ENCODE measurements at regions not wholly inside any gene's neighbourhood (a gene's known extent, or its start where the extent isn't known, plus 50 kb on each side); places are given as distances from the start of the nearest gene placed in this dataset.

DNA sequence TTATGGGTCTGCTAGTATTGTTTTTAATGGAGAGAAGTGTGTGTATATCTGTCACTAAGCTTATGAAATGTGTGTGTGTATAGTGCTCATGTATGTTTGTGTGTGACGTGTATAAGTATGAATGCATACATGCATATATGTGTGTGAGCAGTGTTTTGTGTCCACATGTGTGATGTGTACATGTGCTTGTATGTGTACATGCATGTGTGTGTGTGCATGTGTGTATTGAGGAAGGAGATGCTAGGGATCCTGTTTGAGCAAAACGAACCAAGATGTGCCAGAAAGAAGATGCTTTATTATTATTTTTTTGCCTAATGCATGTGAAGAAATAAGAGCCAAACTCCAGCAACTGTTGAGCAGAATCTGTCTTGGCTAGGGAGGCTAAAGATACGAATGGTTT, 301.3 kb upstream of the SKOR2 start:
- no peak for TF ChIP-seq CTCF (IDR thresholded peaks at IDR 0.05)
- TF ChIP-seq POLR2AphosphoS5 (IDR thresholded peaks at IDR 0.05; ENCODE audit: low read depth, low read length), result no peak

All from Panc1 (cell line).